ENCODE measurements at regions not wholly inside any gene's neighbourhood (a gene's known extent, or its start where the extent isn't known, plus 50 kb on each side); places are given as distances from the start of the nearest gene placed in this dataset.

DNA sequence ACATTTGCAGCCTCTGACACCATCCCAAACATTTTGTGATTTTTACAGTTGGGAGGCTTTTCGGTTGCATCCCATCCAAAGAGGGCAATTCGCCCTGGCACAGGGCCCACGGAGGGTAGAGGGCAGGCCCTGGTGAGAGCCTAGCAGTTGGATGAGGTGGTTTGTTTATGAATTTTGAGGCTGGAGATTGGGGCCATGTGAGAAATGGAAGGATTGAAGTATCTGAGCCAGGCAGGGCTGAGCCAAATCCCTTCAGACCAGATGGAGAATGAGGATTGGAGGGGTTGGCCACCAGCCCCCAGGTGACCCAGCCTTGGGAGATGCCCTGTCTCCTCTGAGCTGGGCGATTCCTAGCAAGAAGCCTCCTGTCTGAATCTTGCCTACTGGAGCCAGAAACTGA, 52.6 kb upstream of the CCDC167 start:
- H4K20me1 ChIP-seq (ENCODE audit: insufficient read depth, poor library complexity, severe bottlenecking) = no peaks in the 10 kb centered on the region
- peaks cover 11% of the 10 kb centered on the region for H3K4me1 ChIP-seq (ENCODE audit: insufficient read depth)
- H3K27ac ChIP-seq = no peak overlapping the region
- no peak for DNase-seq (ENCODE audit: low spot score)
- no peak overlapping the region for H3K4me2 ChIP-seq
- no peaks in the 10 kb centered on the region for H3K9me2 ChIP-seq (replicated peaks; ENCODE audit: insufficient read depth)
- H3K27me3 ChIP-seq = no peaks in the 10 kb centered on the region
- WGBS (ENCODE audit: low lambda C conversion rate, missing lambda C conversion rate) = 84% methylated on average over 4 of the region's 4 CpGs
- H3K4me3 ChIP-seq = no peak overlapping the region
- no peaks in the 10 kb centered on the region for H3K9me3 ChIP-seq (ENCODE audit: low read depth)
- no peaks in the 10 kb centered on the region for H3K36me3 ChIP-seq (replicated peaks; ENCODE audit: insufficient read depth, low read depth)
- TF ChIP-seq EZH2phosphoT487 (IDR thresholded peaks at IDR 0.05; ENCODE audit: low read depth, severe bottlenecking, unreplicated experiment) (no peak), EZH2 (IDR thresholded peaks at IDR 0.05; ENCODE audit: borderline replicate concordance) (no peak)
- TF ChIP-seq, protein P1, sequence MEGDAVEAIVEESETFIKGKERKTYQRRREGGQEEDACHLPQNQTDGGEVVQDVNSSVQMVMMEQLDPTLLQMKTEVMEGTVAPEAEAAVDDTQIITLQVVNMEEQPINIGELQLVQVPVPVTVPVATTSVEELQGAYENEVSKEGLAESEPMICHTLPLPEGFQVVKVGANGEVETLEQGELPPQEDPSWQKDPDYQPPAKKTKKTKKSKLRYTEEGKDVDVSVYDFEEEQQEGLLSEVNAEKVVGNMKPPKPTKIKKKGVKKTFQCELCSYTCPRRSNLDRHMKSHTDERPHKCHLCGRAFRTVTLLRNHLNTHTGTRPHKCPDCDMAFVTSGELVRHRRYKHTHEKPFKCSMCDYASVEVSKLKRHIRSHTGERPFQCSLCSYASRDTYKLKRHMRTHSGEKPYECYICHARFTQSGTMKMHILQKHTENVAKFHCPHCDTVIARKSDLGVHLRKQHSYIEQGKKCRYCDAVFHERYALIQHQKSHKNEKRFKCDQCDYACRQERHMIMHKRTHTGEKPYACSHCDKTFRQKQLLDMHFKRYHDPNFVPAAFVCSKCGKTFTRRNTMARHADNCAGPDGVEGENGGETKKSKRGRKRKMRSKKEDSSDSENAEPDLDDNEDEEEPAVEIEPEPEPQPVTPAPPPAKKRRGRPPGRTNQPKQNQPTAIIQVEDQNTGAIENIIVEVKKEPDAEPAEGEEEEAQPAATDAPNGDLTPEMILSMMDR (IDR thresholded peaks at IDR 0.05; ENCODE audit: poor library complexity) = no peak
- H2AFZ ChIP-seq = no peak overlapping the region
- no peaks in the 10 kb centered on the region for H3K79me2 ChIP-seq

DNA sequence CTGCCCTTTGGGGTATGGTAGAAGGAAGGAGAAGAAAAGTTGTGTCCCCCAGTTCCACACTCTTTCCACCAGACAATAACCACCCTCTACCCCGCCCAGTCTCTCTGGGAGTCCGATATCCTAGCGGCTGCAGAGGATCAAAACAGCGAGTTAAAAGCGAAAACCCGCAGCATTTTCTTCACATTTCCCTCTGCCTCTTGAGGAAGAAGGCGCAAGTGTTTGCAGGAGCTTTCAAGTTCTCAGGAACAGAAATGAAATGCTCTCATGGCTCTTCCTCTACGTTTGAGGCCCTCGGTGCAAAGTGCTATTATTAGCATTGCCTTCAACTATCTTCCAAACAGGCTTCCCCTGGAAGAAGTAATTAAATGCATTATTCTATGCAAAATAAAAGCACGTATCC, 52.2 kb upstream of the CCDC167 start:
- WGBS (ENCODE audit: low lambda C conversion rate, missing lambda C conversion rate) = 77% methylated on average over 10 of the region's 10 CpGs
- H3K9me2 ChIP-seq (replicated peaks; ENCODE audit: insufficient read depth) = no peaks in the 10 kb centered on the region
- DNase-seq (ENCODE audit: low spot score) = no peak

DNA sequence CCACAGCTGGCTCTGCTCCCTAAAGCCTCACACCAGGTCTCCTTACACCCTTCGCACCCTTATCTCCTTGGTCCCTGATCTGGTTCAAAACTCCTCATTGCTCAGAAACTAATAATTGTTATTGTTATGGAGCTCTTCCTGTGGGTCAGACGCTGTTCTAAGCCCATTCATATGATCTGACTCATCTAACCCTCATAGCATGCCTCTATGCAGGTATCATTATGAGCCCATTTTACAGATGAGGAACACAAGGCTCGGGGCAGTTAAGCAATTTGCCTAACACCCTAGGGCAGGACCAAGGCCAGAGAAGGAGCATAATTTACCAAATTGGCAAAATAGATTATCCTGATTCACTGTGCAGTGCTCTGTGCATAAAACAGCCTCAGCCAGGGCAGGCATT, 51.8 kb upstream of the CCDC167 start:
- Histone ChIP-seq H3K27me3 (no peaks in the 10 kb centered on the region), H3K79me2 (no peaks in the 10 kb centered on the region), H3K36me3 (replicated peaks; ENCODE audit: insufficient read depth, low read depth) (no peaks in the 10 kb centered on the region), H3K4me3 (no peak overlapping the region), H3K4me2 (no peak overlapping the region), H2AFZ (no peak overlapping the region), H3K9me3 (ENCODE audit: low read depth) (no peaks in the 10 kb centered on the region), H4K20me1 (ENCODE audit: insufficient read depth, poor library complexity, severe bottlenecking) (no peaks in the 10 kb centered on the region), H3K9me2 (replicated peaks; ENCODE audit: insufficient read depth) (no peaks in the 10 kb centered on the region), H3K4me1 (ENCODE audit: insufficient read depth) (peaks cover 11% of the 10 kb centered on the region), H3K27ac (no peak overlapping the region)
- 65% methylated on average over 3 of the region's 3 CpGs for WGBS (ENCODE audit: low lambda C conversion rate, missing lambda C conversion rate)
- DNase-seq (ENCODE audit: low spot score) = no peak
- TF ChIP-seq EZH2phosphoT487 (IDR thresholded peaks at IDR 0.05; ENCODE audit: low read depth, severe bottlenecking, unreplicated experiment) = no peak
- TF ChIP-seq EZH2 (IDR thresholded peaks at IDR 0.05; ENCODE audit: borderline replicate concordance) = no peak
- TF ChIP-seq, protein P1 (IDR thresholded peaks at IDR 0.05; ENCODE audit: poor library complexity) = no peak

More for the DNA sequence above, 52.2 kb upstream of the CCDC167 start:
- H3K36me3 ChIP-seq (replicated peaks; ENCODE audit: insufficient read depth, low read depth) = no peaks in the 10 kb centered on the region
- no peak overlapping the region for H2AFZ ChIP-seq
- no peaks in the 10 kb centered on the region for H3K79me2 ChIP-seq
- TF ChIP-seq EZH2 (IDR thresholded peaks at IDR 0.05; ENCODE audit: borderline replicate concordance) (no peak), EZH2phosphoT487 (IDR thresholded peaks at IDR 0.05; ENCODE audit: low read depth, severe bottlenecking, unreplicated experiment) (no peak)
- TF ChIP-seq, protein P1 (IDR thresholded peaks at IDR 0.05; ENCODE audit: poor library complexity) = no peak
- no peak overlapping the region for H3K4me3 ChIP-seq
- no peak overlapping the region for H3K27ac ChIP-seq
- H3K4me1 ChIP-seq (ENCODE audit: insufficient read depth) = peaks cover 11% of the 10 kb centered on the region
- H3K27me3 ChIP-seq = no peaks in the 10 kb centered on the region
- no peak overlapping the region for H3K4me2 ChIP-seq
- no peaks in the 10 kb centered on the region for H4K20me1 ChIP-seq (ENCODE audit: insufficient read depth, poor library complexity, severe bottlenecking)
- no peaks in the 10 kb centered on the region for H3K9me3 ChIP-seq (ENCODE audit: low read depth)

DNA sequence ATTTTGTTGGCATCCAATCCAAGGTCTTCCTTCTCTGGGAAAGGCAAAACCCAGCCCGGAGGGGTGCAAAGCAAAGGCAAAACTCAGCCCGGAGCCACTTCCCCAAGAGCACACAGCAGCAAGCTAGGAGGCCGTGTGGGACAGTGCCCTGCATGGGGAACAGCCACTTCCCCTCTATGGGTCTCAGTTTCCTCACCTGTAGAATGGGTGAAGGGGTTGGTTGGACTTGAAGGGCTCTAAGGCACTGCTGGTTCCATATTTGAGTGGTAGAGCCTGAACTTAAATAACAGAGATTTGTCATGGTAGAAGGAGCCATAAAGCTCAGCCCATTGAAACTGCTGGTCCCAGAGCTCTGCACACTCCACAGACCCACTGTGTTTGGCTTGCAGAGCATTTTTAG, 51.3 kb upstream of the CCDC167 start:
- peaks cover 11% of the 10 kb centered on the region for H3K4me1 ChIP-seq (ENCODE audit: insufficient read depth)
- no peak overlapping the region for H3K27ac ChIP-seq
- no peaks in the 10 kb centered on the region for H3K36me3 ChIP-seq (replicated peaks; ENCODE audit: insufficient read depth, low read depth)
- no peak overlapping the region for H3K4me3 ChIP-seq
- H3K4me2 ChIP-seq = no peak overlapping the region
- TF ChIP-seq, protein P1 (IDR thresholded peaks at IDR 0.05; ENCODE audit: poor library complexity) = no peak
- TF ChIP-seq EZH2phosphoT487 (IDR thresholded peaks at IDR 0.05; ENCODE audit: low read depth, severe bottlenecking, unreplicated experiment) (no peak), EZH2 (IDR thresholded peaks at IDR 0.05; ENCODE audit: borderline replicate concordance) (no peak)
- H3K27me3 ChIP-seq = no peaks in the 10 kb centered on the region
- no peaks in the 10 kb centered on the region for H3K79me2 ChIP-seq
- H2AFZ ChIP-seq = no peak overlapping the region
- 65% methylated on average over 3 of the region's 3 CpGs for WGBS (ENCODE audit: low lambda C conversion rate, missing lambda C conversion rate)
- no peaks in the 10 kb centered on the region for H4K20me1 ChIP-seq (ENCODE audit: insufficient read depth, poor library complexity, severe bottlenecking)
- no peaks in the 10 kb centered on the region for H3K9me3 ChIP-seq (ENCODE audit: low read depth)
- no peak for DNase-seq (ENCODE audit: low spot score)
- no peaks in the 10 kb centered on the region for H3K9me2 ChIP-seq (replicated peaks; ENCODE audit: insufficient read depth)
